ENCODE measurements at regions not wholly inside any gene's neighbourhood (a gene's known extent, or its start where the extent isn't known, plus 50 kb on each side); places are given as distances from the start of the nearest gene placed in this dataset.

DNA sequence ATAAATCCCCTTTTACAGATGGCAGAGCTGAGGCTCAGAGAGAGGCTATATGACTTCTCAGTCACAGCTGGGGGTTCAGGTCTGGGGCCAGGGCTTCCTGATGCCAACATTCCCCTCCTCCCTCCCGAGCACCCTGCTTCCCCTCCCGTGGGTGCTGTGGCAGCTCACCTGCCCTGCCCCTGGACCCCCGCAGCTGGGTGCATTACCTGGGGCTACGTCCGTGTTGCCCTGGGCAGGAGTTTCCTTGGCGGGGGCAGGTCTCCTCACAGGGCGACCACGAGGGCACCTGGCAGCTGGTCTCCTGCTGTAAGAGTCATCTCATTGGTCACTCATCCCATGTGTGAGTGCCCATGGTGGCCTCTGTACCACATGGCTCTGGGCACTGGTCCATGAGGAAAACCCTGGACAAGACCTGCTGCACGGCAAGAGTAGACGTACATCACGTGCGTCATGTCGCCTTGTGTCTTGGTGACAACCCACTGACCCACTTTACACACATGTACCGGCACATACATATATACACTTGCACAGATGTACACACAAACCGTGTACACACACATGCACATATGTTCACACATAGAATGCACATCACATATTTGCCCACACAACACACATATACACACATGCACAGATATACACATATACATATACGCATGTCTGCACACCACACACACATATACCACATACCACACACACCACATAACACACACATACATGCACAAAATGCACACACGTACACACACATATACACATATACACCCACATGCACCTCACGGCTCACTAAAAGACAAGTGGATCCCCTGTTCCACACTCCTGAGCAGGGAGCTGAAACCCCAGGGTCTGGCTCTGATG lies 134.0 kb downstream of the FOXL1 start:
- H3K27me3 Mint-ChIP-seq (ENCODE audit: low read depth, unreplicated experiment), result peaks cover 22% of the 10 kb centered on the region
- Histone ChIP-seq H3K4me3 (ENCODE audit: insufficient read depth, low read depth, low read length) (no peak overlapping the region), H3K27me3 (ENCODE audit: insufficient read depth, low read length) (peaks cover 9% of the 10 kb centered on the region), H3K79me2 (ENCODE audit: insufficient read depth, low read length) (no peaks in the 10 kb centered on the region), H3K36me3 (ENCODE audit: insufficient read depth, low read length) (no peaks in the 10 kb centered on the region), H2AFZ (ENCODE audit: low read depth, low read length) (no peak overlapping the region), H3K27ac (ENCODE audit: low read depth, low read length) (no peak overlapping the region), H3K9ac (ENCODE audit: low read length) (no peak overlapping the region), H3K9me3 (ENCODE audit: insufficient read depth, low read depth, low read length) (no peaks in the 10 kb centered on the region), H3K4me2 (ENCODE audit: low read length) (no peak overlapping the region), H3K4me1 (ENCODE audit: insufficient read depth, low read length) (no peaks in the 10 kb centered on the region), H4K20me1 (ENCODE audit: insufficient read depth, low read length) (no peaks in the 10 kb centered on the region)
- no peak overlapping the region for H3K27ac Mint-ChIP-seq (ENCODE audit: unreplicated experiment)
- DNase-seq (ENCODE audit: low read depth), result no peak
- TF ChIP-seq, protein P1, sequence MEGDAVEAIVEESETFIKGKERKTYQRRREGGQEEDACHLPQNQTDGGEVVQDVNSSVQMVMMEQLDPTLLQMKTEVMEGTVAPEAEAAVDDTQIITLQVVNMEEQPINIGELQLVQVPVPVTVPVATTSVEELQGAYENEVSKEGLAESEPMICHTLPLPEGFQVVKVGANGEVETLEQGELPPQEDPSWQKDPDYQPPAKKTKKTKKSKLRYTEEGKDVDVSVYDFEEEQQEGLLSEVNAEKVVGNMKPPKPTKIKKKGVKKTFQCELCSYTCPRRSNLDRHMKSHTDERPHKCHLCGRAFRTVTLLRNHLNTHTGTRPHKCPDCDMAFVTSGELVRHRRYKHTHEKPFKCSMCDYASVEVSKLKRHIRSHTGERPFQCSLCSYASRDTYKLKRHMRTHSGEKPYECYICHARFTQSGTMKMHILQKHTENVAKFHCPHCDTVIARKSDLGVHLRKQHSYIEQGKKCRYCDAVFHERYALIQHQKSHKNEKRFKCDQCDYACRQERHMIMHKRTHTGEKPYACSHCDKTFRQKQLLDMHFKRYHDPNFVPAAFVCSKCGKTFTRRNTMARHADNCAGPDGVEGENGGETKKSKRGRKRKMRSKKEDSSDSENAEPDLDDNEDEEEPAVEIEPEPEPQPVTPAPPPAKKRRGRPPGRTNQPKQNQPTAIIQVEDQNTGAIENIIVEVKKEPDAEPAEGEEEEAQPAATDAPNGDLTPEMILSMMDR (IDR thresholded peaks at IDR 0.05; ENCODE audit: insufficient read depth, low read depth, low read length), result no peak
- no peak for TF ChIP-seq EZH2 (IDR thresholded peaks at IDR 0.05; ENCODE audit: insufficient read depth, low read length)
- H3K36me3 Mint-ChIP-seq (ENCODE audit: low read depth, unreplicated experiment), result no peaks in the 10 kb centered on the region
- peaks cover 15% of the 10 kb centered on the region for H3K9me3 Mint-ChIP-seq (ENCODE audit: unreplicated experiment)
- peaks cover 7% of the 10 kb centered on the region for H3K4me1 Mint-ChIP-seq (ENCODE audit: low read depth, unreplicated experiment)
- FAIRE-seq, result no peak
- no peak overlapping the region for H3K4me3 Mint-ChIP-seq (ENCODE audit: unreplicated experiment)

DNA sequence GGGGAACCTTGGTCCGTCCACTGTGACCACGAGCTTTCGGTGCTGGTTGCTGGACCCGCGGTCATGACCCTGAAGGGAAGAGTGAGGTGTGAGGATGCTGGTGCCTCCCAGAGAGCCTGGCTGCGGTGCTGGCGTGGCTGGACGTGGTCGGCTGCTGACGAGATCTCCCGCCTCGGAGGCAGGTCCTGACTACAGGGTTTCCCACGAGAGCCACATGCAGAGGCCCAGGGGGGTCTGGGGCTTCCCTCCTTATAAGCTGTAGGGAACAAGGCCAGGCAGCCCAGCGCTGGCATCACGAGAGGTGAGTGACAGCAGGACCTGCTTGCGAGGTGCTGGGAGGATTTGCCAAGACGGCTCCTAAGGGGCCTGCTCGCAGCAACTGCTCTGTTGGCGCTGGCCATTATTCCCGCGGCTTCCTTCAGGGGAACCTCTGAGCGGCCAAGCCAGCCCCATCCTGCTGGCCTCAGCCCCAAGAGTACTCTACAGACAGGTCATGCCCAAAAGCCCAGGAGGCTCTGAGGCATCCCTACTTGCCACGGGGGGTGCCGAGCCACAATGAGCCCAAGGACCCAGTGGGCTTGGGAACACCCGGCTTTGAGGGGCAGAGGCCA lies 134.8 kb downstream of the FOXL1 start:
- H2AFZ ChIP-seq (ENCODE audit: low read depth, low read length), result no peak overlapping the region
- Mint-ChIP-seq H3K27ac (ENCODE audit: unreplicated experiment) (no peak overlapping the region), H3K4me3 (ENCODE audit: unreplicated experiment) (no peak overlapping the region), H3K36me3 (ENCODE audit: low read depth, unreplicated experiment) (no peaks in the 10 kb centered on the region), H3K27me3 (ENCODE audit: low read depth, unreplicated experiment) (peaks cover 23% of the 10 kb centered on the region), H3K4me1 (ENCODE audit: low read depth, unreplicated experiment) (peaks cover 9% of the 10 kb centered on the region), H3K9me3 (ENCODE audit: unreplicated experiment) (peaks cover 14% of the 10 kb centered on the region)
- DNase-seq (ENCODE audit: low read depth) (no peak), FAIRE-seq (no peak)
- TF ChIP-seq EZH2 (IDR thresholded peaks at IDR 0.05; ENCODE audit: insufficient read depth, low read length), result no peak
- TF ChIP-seq, protein P1 (IDR thresholded peaks at IDR 0.05; ENCODE audit: insufficient read depth, low read depth, low read length), result no peak
- H3K4me3 ChIP-seq (ENCODE audit: insufficient read depth, low read depth, low read length), result no peak overlapping the region
- H3K79me2 ChIP-seq (ENCODE audit: insufficient read depth, low read length), result no peaks in the 10 kb centered on the region
- H3K27me3 ChIP-seq (ENCODE audit: insufficient read depth, low read length), result peaks cover 9% of the 10 kb centered on the region
- H3K9me3 ChIP-seq (ENCODE audit: insufficient read depth, low read depth, low read length), result no peaks in the 10 kb centered on the region
- no peaks in the 10 kb centered on the region for H3K36me3 ChIP-seq (ENCODE audit: insufficient read depth, low read length)
- no peak overlapping the region for H3K9ac ChIP-seq (ENCODE audit: low read length)
- no peak overlapping the region for H3K27ac ChIP-seq (ENCODE audit: low read depth, low read length)
- H3K4me1 ChIP-seq (ENCODE audit: insufficient read depth, low read length), result no peaks in the 10 kb centered on the region
- no peaks in the 10 kb centered on the region for H4K20me1 ChIP-seq (ENCODE audit: insufficient read depth, low read length)
- no peak overlapping the region for H3K4me2 ChIP-seq (ENCODE audit: low read length)

DNA sequence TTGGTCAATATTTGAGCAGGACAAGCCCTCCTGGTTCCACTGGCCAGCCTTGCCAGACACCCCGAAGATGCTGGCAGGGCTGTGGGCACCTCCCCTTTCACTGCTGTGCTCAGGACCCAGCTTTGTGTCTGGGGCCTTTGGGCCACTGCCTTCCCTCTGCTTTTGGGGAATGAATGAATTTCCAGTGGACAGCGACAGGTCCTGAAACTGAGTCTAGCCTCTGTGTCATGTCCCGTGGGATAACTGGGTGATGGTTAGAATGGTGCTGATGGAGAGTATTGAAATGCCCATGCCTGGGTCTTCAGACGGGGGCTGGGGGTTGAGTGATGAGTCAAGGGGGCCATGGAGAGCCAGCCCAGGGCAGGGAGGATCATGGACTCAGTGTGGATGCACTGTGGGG lies 135.8 kb downstream of the FOXL1 start:
- no peak for FAIRE-seq
- Mint-ChIP-seq H3K27me3 (ENCODE audit: low read depth, unreplicated experiment) (peaks cover 24% of the 10 kb centered on the region), H3K4me3 (ENCODE audit: unreplicated experiment) (no peak overlapping the region), H3K36me3 (ENCODE audit: low read depth, unreplicated experiment) (no peaks in the 10 kb centered on the region), H3K4me1 (ENCODE audit: low read depth, unreplicated experiment) (peaks cover 9% of the 10 kb centered on the region), H3K9me3 (ENCODE audit: unreplicated experiment) (peaks cover 11% of the 10 kb centered on the region), H3K27ac (ENCODE audit: unreplicated experiment) (no peak overlapping the region)
- H4K20me1 ChIP-seq (ENCODE audit: insufficient read depth, low read length), result no peaks in the 10 kb centered on the region
- peaks cover 9% of the 10 kb centered on the region for H3K27me3 ChIP-seq (ENCODE audit: insufficient read depth, low read length)
- H3K9me3 ChIP-seq (ENCODE audit: insufficient read depth, low read depth, low read length), result no peaks in the 10 kb centered on the region
- no peak overlapping the region for H3K4me3 ChIP-seq (ENCODE audit: insufficient read depth, low read depth, low read length)
- no peaks in the 10 kb centered on the region for H3K36me3 ChIP-seq (ENCODE audit: insufficient read depth, low read length)
- H3K79me2 ChIP-seq (ENCODE audit: insufficient read depth, low read length), result no peaks in the 10 kb centered on the region
- H3K27ac ChIP-seq (ENCODE audit: low read depth, low read length), result no peak overlapping the region
- no peak for TF ChIP-seq EZH2 (IDR thresholded peaks at IDR 0.05; ENCODE audit: insufficient read depth, low read length)
- TF ChIP-seq, protein P1 (IDR thresholded peaks at IDR 0.05; ENCODE audit: insufficient read depth, low read depth, low read length), result no peak
- H2AFZ ChIP-seq (ENCODE audit: low read depth, low read length), result no peak overlapping the region
- no peak overlapping the region for H3K9ac ChIP-seq (ENCODE audit: low read length)
- H3K4me2 ChIP-seq (ENCODE audit: low read length), result no peak overlapping the region
- DNase-seq (ENCODE audit: low read depth), result no peak
- no peaks in the 10 kb centered on the region for H3K4me1 ChIP-seq (ENCODE audit: insufficient read depth, low read length)

All from astrocyte (in vitro differentiated cells and primary cell).